ENCODE measurements at regions not wholly inside any gene's neighbourhood (a gene's known extent, or its start where the extent isn't known, plus 50 kb on each side); places are given as distances from the start of the nearest gene placed in this dataset.
"Not testable (repeated sequence)": the region's sequence is repeated elsewhere in the genome, so short reads cannot be mapped to it uniquely, and the experiment has no call there.

DNA sequence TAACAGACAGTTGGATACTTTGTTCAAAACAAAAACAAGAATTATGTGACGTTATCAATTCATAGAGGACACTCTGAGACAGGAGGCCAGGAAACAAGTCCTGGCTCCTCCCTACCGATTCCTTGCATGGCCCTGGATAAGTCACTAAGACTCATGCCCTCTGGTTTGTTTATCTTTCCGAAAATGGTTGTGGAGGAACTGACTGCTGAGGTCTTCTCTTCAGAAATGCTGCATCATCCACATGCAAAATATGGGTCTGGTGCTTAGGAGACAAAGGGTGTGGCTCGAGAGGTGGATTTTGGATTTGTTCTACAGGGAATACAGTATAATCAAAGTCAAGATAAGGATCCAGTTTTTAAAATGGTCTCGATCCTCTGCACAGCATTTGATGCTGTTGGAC lies 130.9 kb downstream of the RELL1 start:
- H3K9me3 Mint-ChIP-seq, result peaks cover 11 to 12% of the 10 kb centered on the region in 2 donors
- H3K36me3 Mint-ChIP-seq, result peaks cover 0 to 3% of the 10 kb centered on the region in 2 donors
- H3K4me1 Mint-ChIP-seq, result no peaks in the 10 kb centered on the region
- ATAC-seq (replicated peaks) (no peak), DNase-seq (no peak)
- no peak overlapping the region for H3K27ac Mint-ChIP-seq
- H3K27me3 Mint-ChIP-seq, result peaks cover 0 to 12% of the 10 kb centered on the region in 2 donors
- H3K4me3 Mint-ChIP-seq, result no peak overlapping the region

DNA sequence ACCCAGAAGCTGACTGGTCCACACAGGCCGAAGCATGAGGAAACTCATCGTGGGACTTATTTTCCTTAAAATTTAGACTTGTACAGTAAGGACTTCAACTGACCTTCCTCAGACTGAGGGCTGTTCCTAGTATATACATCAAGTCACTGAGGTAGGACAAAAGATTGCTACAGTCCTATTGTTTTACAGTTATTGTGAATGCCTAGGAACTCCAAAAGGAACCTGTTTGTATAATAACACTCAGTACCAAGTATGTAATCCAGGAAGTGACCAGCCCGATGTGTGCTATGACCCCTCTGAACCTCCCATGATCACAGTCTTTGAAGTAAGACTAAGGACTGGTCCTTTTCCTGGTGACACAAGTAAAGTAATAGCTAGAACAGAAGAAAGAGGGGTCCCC lies 136.3 kb downstream of the RELL1 start:
- not testable (repeated sequence) for H3K4me3 Mint-ChIP-seq; DNase-seq; H3K4me1 Mint-ChIP-seq; H3K27me3 Mint-ChIP-seq; H3K36me3 Mint-ChIP-seq; ATAC-seq (replicated peaks); H3K27ac Mint-ChIP-seq
- H3K9me3 Mint-ChIP-seq, result peaks cover 20 to 23% of the 10 kb centered on the region in 2 donors

DNA sequence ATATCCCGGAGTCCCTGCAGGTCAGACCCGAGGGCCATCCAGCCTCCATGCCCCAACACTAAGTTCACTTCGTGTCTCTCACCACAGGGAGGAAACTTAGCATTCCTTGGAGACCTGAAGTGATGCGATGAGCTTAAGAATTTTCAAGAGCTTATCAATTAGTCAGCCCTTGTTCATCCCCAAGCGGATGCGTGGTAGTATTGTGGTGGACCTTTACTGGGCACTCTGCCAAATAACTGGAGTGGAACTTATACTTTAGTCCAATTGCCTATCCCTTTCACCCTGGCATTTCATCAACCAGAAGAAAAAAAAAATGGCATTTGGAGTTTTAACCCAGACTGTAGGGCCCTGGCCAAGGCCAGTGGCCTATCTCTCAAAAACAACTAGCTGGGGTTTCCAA lies 137.1 kb downstream of the RELL1 start:
- Mint-ChIP-seq H3K4me1 (no peaks in the 10 kb centered on the region), H3K4me3 (no peak overlapping the region), H3K36me3 (peaks cover 4 to 7% of the 10 kb centered on the region in 2 donors), H3K27ac (no peak overlapping the region), H3K27me3 (peaks cover 5 to 6% of the 10 kb centered on the region in 2 donors), H3K9me3 (peaks cover 18 to 20% of the 10 kb centered on the region in 2 donors)
- ATAC-seq (replicated peaks) (no peak), DNase-seq (no peak)

DNA sequence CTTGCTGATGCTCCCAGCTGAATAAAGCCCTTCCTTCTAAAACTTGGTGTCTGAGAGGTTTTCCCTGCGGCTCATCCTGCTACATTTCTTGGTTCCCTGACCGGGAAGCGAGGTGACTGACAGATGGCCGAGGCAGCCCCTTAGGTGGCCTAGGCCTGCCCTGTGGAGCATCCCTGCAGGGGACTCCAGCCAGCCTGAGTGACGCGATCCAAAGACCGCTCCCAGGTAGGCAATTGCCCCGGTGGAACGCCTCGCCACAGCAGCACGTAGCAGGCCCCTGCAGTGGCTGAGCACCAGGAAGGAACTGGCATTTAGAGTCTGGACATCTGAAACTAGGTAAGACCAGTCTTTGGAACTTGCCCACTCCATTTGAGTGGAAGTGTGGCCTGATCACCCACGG lies 139.6 kb downstream of the RELL1 start:
- DNase-seq (no peak), ATAC-seq (replicated peaks) (no peak)
- no peak overlapping the region for H3K27ac Mint-ChIP-seq
- peaks cover 11 to 12% of the 10 kb centered on the region in 2 donors for H3K9me3 Mint-ChIP-seq
- peaks cover 6 to 10% of the 10 kb centered on the region in 2 donors for H3K27me3 Mint-ChIP-seq
- peaks cover 3 to 4% of the 10 kb centered on the region in 2 donors for H3K36me3 Mint-ChIP-seq
- H3K4me1 Mint-ChIP-seq, result no peaks in the 10 kb centered on the region
- H3K4me3 Mint-ChIP-seq, result no peak overlapping the region

DNA sequence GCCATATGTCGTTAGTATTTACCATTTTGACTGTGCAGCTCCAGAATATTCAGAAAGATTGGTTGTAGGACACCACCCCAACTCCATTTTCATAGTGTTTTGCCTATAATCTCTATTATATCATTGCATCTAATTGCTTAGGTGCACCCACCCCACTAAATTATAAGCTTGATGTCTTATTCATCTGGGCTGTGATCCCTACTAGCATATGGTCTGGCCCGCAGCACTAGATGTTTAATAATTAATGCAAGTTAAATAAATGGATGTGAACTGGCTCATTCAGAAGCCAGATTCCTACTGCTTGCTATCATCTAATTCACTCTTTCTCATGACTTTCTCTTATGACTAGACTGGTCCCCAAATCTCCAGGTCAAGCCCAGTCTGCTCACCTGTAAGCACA lies 143.5 kb downstream of the RELL1 start:
- Mint-ChIP-seq H3K27ac (no peak overlapping the region), H3K9me3 (peaks cover 9 to 12% of the 10 kb centered on the region in 2 donors), H3K4me3 (no peak overlapping the region), H3K36me3 (peaks cover 3 to 4% of the 10 kb centered on the region in 2 donors), H3K4me1 (no peaks in the 10 kb centered on the region), H3K27me3 (peaks cover 6 to 10% of the 10 kb centered on the region in 2 donors)
- ATAC-seq (replicated peaks) (no peak), DNase-seq (no peak)

DNA sequence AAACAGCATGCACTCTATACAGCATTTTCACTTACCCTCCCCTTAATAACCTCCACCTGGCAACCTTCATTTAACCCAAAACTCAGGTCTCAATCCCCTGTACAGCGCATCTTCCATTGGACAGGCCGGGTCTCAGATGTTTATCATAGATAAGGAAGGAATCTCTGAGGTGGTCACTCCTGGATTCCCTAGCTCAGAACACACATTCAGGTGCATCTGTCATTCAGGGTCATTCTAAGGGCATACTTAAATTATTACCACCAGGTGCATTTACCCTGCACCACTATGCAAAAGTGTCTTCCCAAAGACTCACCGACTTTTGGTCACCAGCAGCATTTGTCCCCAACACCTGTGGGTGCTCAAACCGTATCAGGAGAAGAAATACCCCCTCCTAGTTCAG lies 144.2 kb downstream of the RELL1 start:
- ATAC-seq (replicated peaks) (no peak), DNase-seq (no peak)
- Mint-ChIP-seq H3K27me3 (peaks cover 6 to 10% of the 10 kb centered on the region in 2 donors), H3K4me3 (no peak overlapping the region), H3K27ac (no peak overlapping the region), H3K36me3 (no peaks in the 10 kb centered on the region), H3K4me1 (no peaks in the 10 kb centered on the region), H3K9me3 (peaks cover 3 to 7% of the 10 kb centered on the region in 2 donors)

DNA sequence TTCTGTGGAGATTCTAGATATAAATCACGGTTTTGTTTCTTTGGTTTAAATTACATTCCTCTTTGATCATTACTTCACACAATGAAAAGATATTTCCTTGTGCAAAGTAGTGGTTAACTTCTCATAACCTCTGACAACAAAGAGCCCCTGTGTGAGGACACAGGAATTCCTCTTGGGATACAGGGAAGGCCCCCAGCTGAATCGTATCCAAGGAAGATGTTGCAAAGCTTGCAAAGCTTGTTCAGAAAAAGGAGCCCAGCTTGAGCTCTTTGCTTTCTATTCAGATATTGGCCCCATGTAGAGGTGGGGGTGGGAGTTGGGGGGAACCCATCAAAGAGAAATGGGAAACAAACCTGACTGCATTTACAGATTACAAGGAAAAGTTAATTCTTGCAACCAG lies 145.7 kb downstream of the RELL1 start:
- H3K36me3 Mint-ChIP-seq, result no peaks in the 10 kb centered on the region
- H3K4me3 Mint-ChIP-seq, result no peak overlapping the region
- ATAC-seq (replicated peaks), result no peak
- H3K27me3 Mint-ChIP-seq, result peaks cover 4 to 10% of the 10 kb centered on the region in 2 donors
- H3K27ac Mint-ChIP-seq, result no peak overlapping the region
- H3K9me3 Mint-ChIP-seq, result peaks cover 2 to 5% of the 10 kb centered on the region in 2 donors
- no peaks in the 10 kb centered on the region for H3K4me1 Mint-ChIP-seq
- no peak for DNase-seq

DNA sequence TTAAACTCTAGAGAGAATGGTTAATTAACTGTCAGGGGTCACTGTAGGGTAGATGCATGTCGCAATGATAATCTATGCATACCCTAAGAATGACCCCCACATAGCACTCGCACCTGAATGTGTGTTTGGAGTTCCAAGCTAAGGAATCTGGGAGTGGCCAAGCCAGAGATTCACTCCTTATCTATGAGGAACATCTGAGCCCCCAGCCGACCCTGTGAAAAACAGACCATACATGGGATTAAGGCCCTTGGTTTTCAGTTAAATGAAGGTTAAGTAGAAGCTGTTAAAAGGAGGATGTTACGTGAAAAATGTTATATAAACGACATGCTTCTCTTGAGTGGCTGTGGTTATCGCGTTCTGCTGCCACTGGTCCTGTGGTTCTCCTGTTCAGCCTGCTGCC lies 147.2 kb downstream of the RELL1 start:
- DNase-seq (no peak), ATAC-seq (replicated peaks) (no peak)
- H3K4me1 Mint-ChIP-seq, result no peaks in the 10 kb centered on the region
- no peaks in the 10 kb centered on the region for H3K36me3 Mint-ChIP-seq
- no peaks in the 10 kb centered on the region for H3K9me3 Mint-ChIP-seq
- H3K27me3 Mint-ChIP-seq, result peaks cover 0 to 3% of the 10 kb centered on the region in 2 donors
- H3K27ac Mint-ChIP-seq, result no peak overlapping the region
- H3K4me3 Mint-ChIP-seq, result no peak overlapping the region

DNA sequence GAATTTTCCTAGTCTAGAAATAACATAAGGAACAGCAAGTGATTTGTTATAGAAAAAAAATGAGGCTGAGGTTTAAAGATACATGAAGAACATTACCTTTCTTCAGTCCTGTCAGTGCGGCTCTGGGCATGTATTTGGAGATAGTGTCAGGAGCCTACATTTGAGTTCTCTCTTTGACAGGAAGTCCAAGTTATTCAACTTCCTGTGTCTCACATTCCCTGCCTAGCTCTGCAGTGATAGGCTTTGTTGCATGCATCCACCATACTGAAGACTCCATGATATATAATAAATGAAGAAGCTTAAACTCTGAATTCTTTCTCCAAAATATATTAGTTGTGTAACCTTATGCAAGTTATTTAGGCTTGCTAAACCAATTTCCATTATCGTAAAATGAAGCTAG lies 148.7 kb downstream of the RELL1 start:
- no peak for ATAC-seq (replicated peaks)
- no peak overlapping the region for H3K27ac Mint-ChIP-seq
- H3K9me3 Mint-ChIP-seq, result no peaks in the 10 kb centered on the region
- DNase-seq, result no peak
- no peak overlapping the region for H3K4me3 Mint-ChIP-seq
- H3K36me3 Mint-ChIP-seq, result no peaks in the 10 kb centered on the region
- H3K4me1 Mint-ChIP-seq, result no peaks in the 10 kb centered on the region
- no peaks in the 10 kb centered on the region for H3K27me3 Mint-ChIP-seq

DNA sequence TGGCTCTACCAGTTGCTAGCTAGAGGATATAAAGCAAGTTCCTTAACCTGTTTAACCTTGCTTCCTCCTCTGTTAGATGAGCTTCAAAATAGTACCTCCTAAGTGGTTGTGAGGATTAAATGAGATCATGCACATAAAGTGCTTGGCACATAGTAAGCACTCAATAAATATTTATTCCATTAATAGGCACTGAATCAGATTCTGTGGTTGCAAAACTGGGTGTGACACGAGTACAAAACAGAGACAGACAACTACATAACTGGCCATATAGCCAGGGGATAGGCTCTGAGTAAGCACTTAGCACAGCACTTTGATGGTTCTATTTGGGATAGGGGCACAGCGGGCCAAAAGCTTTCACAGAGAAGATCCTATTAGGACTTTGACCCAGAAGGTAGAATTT lies 150.3 kb downstream of the RELL1 start:
- no peak for DNase-seq
- no peaks in the 10 kb centered on the region for H3K4me1 Mint-ChIP-seq

DNA sequence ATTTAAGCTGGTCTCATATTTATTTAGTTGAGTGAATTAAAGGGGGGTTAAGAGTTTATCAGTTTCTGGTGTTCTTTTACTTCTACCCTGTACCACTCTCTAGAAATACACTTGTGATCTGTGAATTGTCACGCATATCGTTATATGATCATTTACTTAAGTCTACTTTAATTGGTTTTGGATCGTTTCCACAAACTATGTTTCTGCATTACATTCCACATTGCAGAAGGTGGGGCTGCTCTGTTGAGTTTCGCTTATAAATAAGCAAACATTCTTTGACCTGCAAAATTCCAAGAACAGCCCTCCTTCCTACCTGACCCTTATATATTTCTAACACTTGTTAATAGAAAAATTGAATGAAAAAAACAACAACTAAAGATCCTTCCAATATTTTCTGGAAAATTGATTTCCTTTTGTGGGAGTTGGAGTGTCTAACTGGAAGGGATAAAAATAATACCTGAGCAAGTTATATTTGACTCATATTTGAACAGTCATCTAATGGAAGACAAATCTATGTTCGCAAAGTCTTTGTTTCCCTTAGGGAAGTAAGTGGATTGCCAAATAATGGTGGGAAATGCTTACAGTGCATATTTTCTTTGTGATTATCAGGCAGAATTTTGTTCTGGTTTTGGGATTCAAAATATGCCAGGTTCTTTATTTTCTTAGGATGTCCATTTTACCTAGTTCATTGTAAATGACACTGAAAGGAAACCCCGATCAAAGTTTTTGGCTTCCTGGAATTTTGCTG lies 152.7 kb downstream of the RELL1 start:
- Mint-ChIP-seq H3K27me3 (peaks cover 0 to 4% of the 10 kb centered on the region in 2 donors), H3K9me3 (no peaks in the 10 kb centered on the region), H3K4me1 (no peaks in the 10 kb centered on the region), H3K4me3 (no peak overlapping the region), H3K27ac (no peak overlapping the region), H3K36me3 (no peaks in the 10 kb centered on the region)
- DNase-seq, result no peak
- ATAC-seq (replicated peaks), result no peak

More for the DNA sequence above, 150.3 kb downstream of the RELL1 start:
- no peak for ATAC-seq (replicated peaks)
- Mint-ChIP-seq H3K27ac (no peak overlapping the region), H3K36me3 (no peaks in the 10 kb centered on the region), H3K27me3 (peaks cover 0 to 4% of the 10 kb centered on the region in 2 donors), H3K9me3 (no peaks in the 10 kb centered on the region), H3K4me3 (no peak overlapping the region)

DNA sequence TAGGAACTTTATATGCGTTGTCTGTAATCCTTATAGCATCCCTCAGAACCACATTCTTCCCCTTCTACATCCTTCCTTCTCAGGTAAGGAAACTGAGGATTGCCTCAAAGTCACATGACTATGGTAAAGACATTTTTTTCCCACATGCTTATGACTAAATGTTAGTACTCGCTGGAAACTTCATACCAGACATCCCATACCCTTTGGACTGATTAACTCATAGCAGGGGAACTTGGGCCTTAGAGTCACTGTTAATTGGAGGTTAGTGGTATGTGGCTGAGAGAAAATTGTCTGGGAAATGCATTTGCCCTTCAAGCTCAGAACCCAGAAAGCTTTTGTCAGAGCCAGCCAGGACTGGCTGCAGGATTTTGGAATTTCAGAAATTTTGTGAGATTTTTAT lies 155.0 kb downstream of the RELL1 start:
- Mint-ChIP-seq H3K4me1 (no peaks in the 10 kb centered on the region), H3K36me3 (no peaks in the 10 kb centered on the region), H3K4me3 (no peak overlapping the region), H3K27ac (no peak overlapping the region), H3K9me3 (no peaks in the 10 kb centered on the region), H3K27me3 (peaks cover 0 to 4% of the 10 kb centered on the region in 2 donors)
- DNase-seq (no peak), ATAC-seq (replicated peaks) (no peak)

DNA sequence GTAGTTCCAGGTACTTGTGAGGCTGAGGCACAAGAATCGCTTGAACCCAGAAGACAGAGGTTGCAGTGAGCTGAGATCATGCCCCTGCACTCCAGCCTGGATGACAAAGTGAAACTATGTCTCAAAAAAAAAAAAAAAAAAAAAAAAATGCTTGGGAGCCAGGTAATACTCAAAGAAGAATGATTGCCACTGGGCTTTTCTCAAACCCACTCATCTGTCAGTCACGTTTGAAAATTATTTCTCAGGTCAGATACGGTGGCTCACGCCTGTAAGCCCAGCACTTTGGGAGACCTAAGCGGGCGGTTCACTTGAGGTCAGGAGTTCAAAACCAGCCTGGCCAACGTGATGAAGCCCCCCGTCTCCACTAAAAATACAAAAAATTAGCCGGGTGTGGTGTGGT lies 155.7 kb downstream of the RELL1 start:
- no peaks in the 10 kb centered on the region for H3K36me3 Mint-ChIP-seq
- no peak for ATAC-seq (replicated peaks)
- no peak for DNase-seq
- H3K27ac Mint-ChIP-seq, result no peak overlapping the region
- H3K4me1 Mint-ChIP-seq, result no peaks in the 10 kb centered on the region
- no peak overlapping the region for H3K4me3 Mint-ChIP-seq
- peaks cover 0 to 4% of the 10 kb centered on the region in 2 donors for H3K27me3 Mint-ChIP-seq
- no peaks in the 10 kb centered on the region for H3K9me3 Mint-ChIP-seq

DNA sequence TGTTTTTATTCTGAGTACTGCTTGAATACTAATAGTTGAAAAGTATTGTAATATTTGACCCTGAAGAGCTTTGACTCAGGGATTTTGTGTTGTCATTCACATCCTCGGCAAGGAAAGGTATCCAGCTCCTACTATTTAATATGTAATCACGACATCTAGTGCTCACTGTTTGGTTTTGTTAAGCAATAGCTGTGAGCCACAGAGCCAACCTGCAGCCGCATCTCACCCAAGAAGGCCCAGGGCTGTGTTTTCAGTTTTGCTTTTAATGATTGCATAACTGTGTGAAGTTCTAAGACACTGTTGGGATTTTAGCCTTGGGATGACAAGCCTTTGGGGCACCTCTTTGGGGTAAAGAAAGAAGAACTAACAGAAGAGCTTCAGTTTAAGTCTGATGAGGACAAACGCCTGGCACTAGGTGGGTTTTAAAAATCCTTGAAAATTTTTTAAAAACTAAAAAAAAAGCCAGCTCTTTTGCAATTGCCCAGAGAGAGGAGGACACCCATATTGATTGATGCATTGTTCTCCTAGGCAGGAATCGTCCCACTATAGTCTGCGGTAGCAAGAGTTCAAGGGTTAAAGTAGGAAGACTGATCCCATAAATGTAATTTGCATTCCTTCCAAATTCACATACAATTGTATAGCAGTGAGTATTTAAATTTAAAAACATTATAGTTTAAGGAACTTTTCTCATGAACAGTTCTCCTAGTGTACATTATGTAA lies 157.8 kb downstream of the RELL1 start:
- no peaks in the 10 kb centered on the region for H3K9me3 Mint-ChIP-seq
- no peak for ATAC-seq (replicated peaks)
- no peak overlapping the region for H3K27ac Mint-ChIP-seq
- H3K4me1 Mint-ChIP-seq, result no peaks in the 10 kb centered on the region
- no peak for DNase-seq
- no peaks in the 10 kb centered on the region for H3K36me3 Mint-ChIP-seq
- no peak overlapping the region for H3K4me3 Mint-ChIP-seq
- peaks cover 2 to 4% of the 10 kb centered on the region in 2 donors for H3K27me3 Mint-ChIP-seq

DNA sequence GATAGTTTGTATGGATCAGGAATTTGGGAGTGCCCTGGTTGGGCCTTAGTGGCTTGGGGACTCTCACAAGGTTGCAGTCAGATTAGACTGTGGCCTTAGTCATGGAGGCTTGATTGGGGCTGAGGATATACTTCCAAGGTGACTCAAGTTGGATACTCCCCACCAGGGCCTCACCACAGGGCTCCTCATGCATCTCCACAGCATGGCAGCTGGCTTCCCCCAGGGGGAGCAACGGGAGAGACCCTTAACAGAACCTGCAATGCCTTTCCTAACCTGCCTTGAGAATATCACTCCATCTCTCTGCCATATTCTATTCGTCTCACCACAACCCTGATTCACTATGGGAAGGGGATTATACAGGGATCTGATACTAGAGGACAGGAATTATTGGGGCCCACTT lies 161.9 kb downstream of the RELL1 start:
- ATAC-seq (replicated peaks), result no peak
- Mint-ChIP-seq H3K27me3 (peaks cover 0 to 15% of the 10 kb centered on the region in 2 donors), H3K36me3 (no peaks in the 10 kb centered on the region), H3K4me1 (no peaks in the 10 kb centered on the region), H3K9me3 (peaks cover 4 to 8% of the 10 kb centered on the region in 2 donors), H3K4me3 (no peak overlapping the region), H3K27ac (no peak overlapping the region)
- no peak for DNase-seq

Data from stimulated activated naive B cell treated with anti-CD40 and anti-IgM and Interleukin-4, amounts not matched to agents 10 μg/mL and 1 μg/mL and 100 μg/mL, for 72 hours (primary cell).